Fibroblast of lung (primary cell): ENCODE measurements at regions not wholly inside any gene's neighbourhood (a gene's known extent, or its start where the extent isn't known, plus 50 kb on each side); places are given as distances from the start of the nearest gene placed in this dataset.

Source experiments
- DNase-seq, 2 donors: peaks; one replicate each; pipeline versions ENCODE4 v3.0.0 to v3.0.0-alpha.2; 2010; ENCODE audit warnings: low read depth in 2 of 2
- H2AFZ ChIP-seq: 2 replicates; pipeline ENCODE4 v1.5.1; 2012; ENCODE audit warnings: low read length, control low read depth, inconsistent platforms
- H3K27ac ChIP-seq: 2 replicates; pipeline ENCODE4 v1.5.1; 2011; ENCODE audit warnings: low read length, control low read depth; ENCODE audit not compliant: insufficient read depth
- H3K27me3 ChIP-seq: 2 replicates; pipeline ENCODE4 v1.5.1; 2011; ENCODE audit warnings: mild to moderate bottlenecking, low read length; ENCODE audit not compliant: control insufficient read depth, insufficient read depth
- H3K36me3 ChIP-seq: 2 replicates; pipeline ENCODE4 v1.5.1; 2011; ENCODE audit warnings: low read length; ENCODE audit not compliant: control insufficient read depth, insufficient read depth
- H3K4me1 ChIP-seq: 2 replicates; pipeline ENCODE4 v1.5.1; 2011; ENCODE audit warnings: low read length; ENCODE audit not compliant: control insufficient read depth, insufficient read depth; ENCODE audit errors: extremely low read depth
- H3K4me2 ChIP-seq: 2 replicates; pipeline ENCODE4 v1.5.1; 2011; ENCODE audit warnings: low read length, control low read depth; ENCODE audit not compliant: insufficient read depth; ENCODE audit errors: extremely low read depth
- H3K4me3 ChIP-seq, 4 experiments: fragments of 200-600 bp in 1 of 4; sonication (generic) in 1 of 4; replicated peaks in 1 of 4; 2 replicates each; pipeline ENCODE4 v1.5.1; 2011 to 2016; ENCODE audit warnings: low read length in 4 of 4, low read depth in 3 of 4, mild to moderate bottlenecking in 3 of 4, control low read depth in 2 of 4, inconsistent platforms in 1 of 4, mixed read lengths in 1 of 4; ENCODE audit not compliant: insufficient read depth in 1 of 4; ENCODE audit errors: control extremely low read depth in 1 of 4
- H3K79me2 ChIP-seq: 2 replicates; pipeline ENCODE4 v1.5.1; 2012; ENCODE audit warnings: mild to moderate bottlenecking, low read length, inconsistent platforms; ENCODE audit not compliant: control insufficient read depth, insufficient read depth
- H3K9ac ChIP-seq: 2 replicates; pipeline ENCODE4 v1.5.1; 2011; ENCODE audit warnings: mild to moderate bottlenecking, low read length, control low read depth; ENCODE audit not compliant: insufficient read depth
- H3K9me3 ChIP-seq: 2 replicates; pipeline ENCODE4 v1.5.1; 2012; ENCODE audit warnings: low read depth, low read length; ENCODE audit not compliant: control insufficient read depth, insufficient read depth
- H4K20me1 ChIP-seq: 2 replicates; pipeline ENCODE4 v1.5.1; 2011; ENCODE audit warnings: low read length; ENCODE audit not compliant: control insufficient read depth, insufficient read depth; ENCODE audit errors: extremely low read depth
- CTCF ChIP-seq, 2 donors: IDR thresholded peaks in 1 of 2; conservative IDR thresholded peaks in 1 of 2; 1 replicate in 1 of 2; 2 replicates in 1 of 2; pipeline ENCODE4 v1.5.1; 2011 to 2012; ENCODE audit warnings: low read length in 2 of 2, control low read depth in 1 of 2, inconsistent platforms in 1 of 2, low read depth in 1 of 2, mild to moderate bottlenecking in 1 of 2
- EZH2 ChIP-seq: IDR thresholded peaks from 2 replicates; pipeline ENCODE4 v1.5.1; 2012; ENCODE audit warnings: low read length, control low read depth, mild to moderate bottlenecking; ENCODE audit errors: missing control alignments

GRCh38 chr5:67996596-67996995, 219.0 kb upstream of the PIK3R1 start:
- H3K9me3 ChIP-seq, result no peaks in the 10 kb centered on the region
- peaks cover 7% of the 10 kb centered on the region for H3K4me1 ChIP-seq
- H3K27me3 ChIP-seq, result no peaks in the 10 kb centered on the region
- DNase-seq, result peak in 1 of 2 donors; percentile 71
- no peaks in the 10 kb centered on the region for H3K79me2 ChIP-seq
- no peaks in the 10 kb centered on the region for H3K36me3 ChIP-seq
- H3K27ac ChIP-seq, result no peak overlapping the region
- H4K20me1 ChIP-seq, result no peaks in the 10 kb centered on the region
- no peak overlapping the region for H3K4me3 ChIP-seq
- H2AFZ ChIP-seq, result no peak overlapping the region
- H3K9ac ChIP-seq, result no peak overlapping the region
- no peak for TF ChIP-seq CTCF (conservative IDR thresholded peaks at IDR 0.05 in 1 of 2, IDR thresholded peaks at IDR 0.05 in 1 of 2; ENCODE audit: low read depth in 1 of 2, low read length in 2 of 2)
- TF ChIP-seq EZH2, result no peak
- H3K4me2 ChIP-seq, result no peak overlapping the region

DNA sequence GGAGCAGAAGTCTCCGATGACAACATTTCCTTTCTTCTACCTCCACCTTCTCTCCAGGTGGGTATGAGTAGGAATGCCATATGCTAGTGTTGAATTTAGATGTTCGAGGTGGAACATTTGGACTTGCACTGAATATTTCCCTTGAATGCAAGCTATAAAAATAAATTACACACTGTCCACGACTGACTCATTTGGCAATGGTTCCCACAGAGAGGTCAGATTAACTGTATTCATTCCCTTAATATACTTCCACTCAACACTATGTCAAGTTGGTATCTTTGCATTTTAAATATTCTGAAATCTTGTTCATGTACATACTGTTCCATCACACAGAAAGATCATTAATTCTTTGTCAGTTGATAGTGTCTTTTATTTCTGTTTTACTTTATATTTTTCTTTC, 222.6 kb upstream of the PIK3R1 start:
- no peaks in the 10 kb centered on the region for H3K36me3 ChIP-seq
- H3K9me3 ChIP-seq, result no peaks in the 10 kb centered on the region
- H3K4me3 ChIP-seq, result no peak overlapping the region
- no peaks in the 10 kb centered on the region for H4K20me1 ChIP-seq
- no peaks in the 10 kb centered on the region for H3K79me2 ChIP-seq
- H3K27me3 ChIP-seq, result no peaks in the 10 kb centered on the region
- no peak overlapping the region for H3K27ac ChIP-seq
- TF ChIP-seq CTCF (conservative IDR thresholded peaks at IDR 0.05 in 1 of 2, IDR thresholded peaks at IDR 0.05 in 1 of 2; ENCODE audit: low read depth in 1 of 2, low read length in 2 of 2), result no peak
- no peak for TF ChIP-seq EZH2
- H3K4me1 ChIP-seq, result peaks cover under 1% of the 10 kb centered on the region
- no peak overlapping the region for H2AFZ ChIP-seq
- no peak overlapping the region for H3K4me2 ChIP-seq
- no peak overlapping the region for H3K9ac ChIP-seq
- peak; percentile 56 to 63 for DNase-seq

GRCh38 chr5:67989456-67989855, 226.1 kb upstream of the PIK3R1 start:
- H3K4me2 ChIP-seq, result no peak overlapping the region
- no peak for TF ChIP-seq EZH2
- no peaks in the 10 kb centered on the region for H3K27me3 ChIP-seq
- H3K9ac ChIP-seq, result no peak overlapping the region
- H4K20me1 ChIP-seq, result no peaks in the 10 kb centered on the region
- H3K27ac ChIP-seq, result no peak overlapping the region
- peak in 1 of 2 donors; percentile 75 for DNase-seq
- H3K4me3 ChIP-seq, result no peak overlapping the region
- H2AFZ ChIP-seq, result no peak overlapping the region
- H3K36me3 ChIP-seq, result no peaks in the 10 kb centered on the region
- H3K4me1 ChIP-seq, result no peaks in the 10 kb centered on the region
- H3K9me3 ChIP-seq, result no peaks in the 10 kb centered on the region
- H3K79me2 ChIP-seq, result no peaks in the 10 kb centered on the region

GRCh38 chr5:67986761-67987160, 228.8 kb upstream of the PIK3R1 start:
- H2AFZ ChIP-seq, result no peak overlapping the region
- H4K20me1 ChIP-seq, result no peaks in the 10 kb centered on the region
- no peak for DNase-seq
- no peaks in the 10 kb centered on the region for H3K9me3 ChIP-seq
- H3K27me3 ChIP-seq, result no peaks in the 10 kb centered on the region
- no peak overlapping the region for H3K4me3 ChIP-seq
- H3K79me2 ChIP-seq, result no peaks in the 10 kb centered on the region
- H3K27ac ChIP-seq, result no peak overlapping the region
- TF ChIP-seq EZH2 (no peak), CTCF (conservative IDR thresholded peaks at IDR 0.05 in 1 of 2, IDR thresholded peaks at IDR 0.05 in 1 of 2; ENCODE audit: low read depth in 1 of 2, low read length in 2 of 2) (no peak)
- H3K9ac ChIP-seq, result no peak overlapping the region
- H3K4me1 ChIP-seq, result no peaks in the 10 kb centered on the region
- H3K36me3 ChIP-seq, result no peaks in the 10 kb centered on the region
- H3K4me2 ChIP-seq, result no peak overlapping the region
